CD14-positive monocyte (primary cell): ENCODE measurements at regions not wholly inside any gene's neighbourhood (a gene's known extent, or its start where the extent isn't known, plus 50 kb on each side); places are given as distances from the start of the nearest gene placed in this dataset.
"Not testable (repeated sequence)": the region's sequence is repeated elsewhere in the genome, so short reads cannot be mapped to it uniquely, and the experiment has no call there.

Experiments used
- DNase-seq, 3 donors: peaks; one replicate each; pipeline ENCODE4 v3.0.0-alpha.2; 2011 to 2022
- H2AFZ ChIP-seq: 2 replicates; pipeline ENCODE4 v1.6.0; 2012; ENCODE audit warnings: mild to moderate bottlenecking, low read depth, low read length, inconsistent platforms; ENCODE audit not compliant: insufficient read depth, poor library complexity, severe bottlenecking
- H3K27ac ChIP-seq, 2 donors: 1 replicate in 1 of 2; 2 replicates in 1 of 2; pipeline ENCODE4 v1.5.1; 2012 to 2013; ENCODE audit warnings: low read length in 2 of 2, control low read depth in 1 of 2, inconsistent platforms in 1 of 2, low read depth in 1 of 2, mild to moderate bottlenecking in 1 of 2
- H3K27me3 ChIP-seq, 2 donors: one replicate each; pipeline versions ENCODE4 v1.6.0 to v1.6.1; 2011 to 2013; ENCODE audit warnings: low read length in 2 of 2; ENCODE audit not compliant: control insufficient read depth in 2 of 2, insufficient read depth in 2 of 2
- H3K36me3 ChIP-seq, 2 donors: replicated peaks in 1 of 2; 1 replicate in 1 of 2; 2 replicates in 1 of 2; pipeline versions ENCODE4 v1.5.1 to v1.6.1; 2012 to 2013; ENCODE audit warnings: low read length in 2 of 2, control low read depth in 1 of 2, inconsistent platforms in 1 of 2, mild to moderate bottlenecking in 1 of 2; ENCODE audit not compliant: insufficient read depth in 2 of 2, control insufficient read depth in 1 of 2
- H3K4me1 ChIP-seq, 2 donors: 1 replicate in 1 of 2; 2 replicates in 1 of 2; pipeline versions ENCODE4 v1.5.1 to v1.6.1; 2012 to 2013; ENCODE audit warnings: low read length in 2 of 2, control low read depth in 1 of 2, inconsistent platforms in 1 of 2, mild to moderate bottlenecking in 1 of 2, moderate library complexity in 1 of 2; ENCODE audit not compliant: insufficient read depth in 2 of 2, control insufficient read depth in 1 of 2
- H3K4me2 ChIP-seq: replicated peaks from 2 replicates; pipeline ENCODE3; 2012; ENCODE audit warnings: low read length, moderate library complexity, mild to moderate bottlenecking; ENCODE audit not compliant: poor library complexity, severe bottlenecking; ENCODE audit errors: extremely low read depth
- H3K4me3 ChIP-seq, 3 experiments: fragments of 200-600 bp in 1 of 3; sonication (generic) in 1 of 3; replicated peaks in 1 of 3; 1 replicate in 2 of 3; 2 replicates in 1 of 3; pipeline ENCODE4 v1.5.1; 2011 to 2013; ENCODE audit warnings: low read length in 3 of 3, mild to moderate bottlenecking in 3 of 3, control low read depth in 2 of 3, low read depth in 2 of 3, inconsistent platforms in 1 of 3, moderate library complexity in 1 of 3
- H3K79me2 ChIP-seq: 2 replicates; pipeline ENCODE4 v1.6.0; 2012; ENCODE audit warnings: mild to moderate bottlenecking, control low read depth, inconsistent platforms, low read length, moderate library complexity; ENCODE audit not compliant: insufficient read depth
- H3K9ac ChIP-seq: 2 replicates; pipeline ENCODE4 v1.6.0; 2017; ENCODE audit warnings: low read length, mild to moderate bottlenecking; ENCODE audit not compliant: insufficient read depth, poor library complexity, severe bottlenecking
- H3K9me3 ChIP-seq, 2 donors: replicated peaks in 1 of 2; 1 replicate in 1 of 2; 2 replicates in 1 of 2; pipeline versions ENCODE4 v1.5.1 to v1.6.1; 2012 to 2013; ENCODE audit warnings: low read length in 2 of 2, control low read depth in 1 of 2; ENCODE audit not compliant: control insufficient read depth in 1 of 2, insufficient read depth in 1 of 2
- H4K20me1 ChIP-seq: 2 replicates; pipeline ENCODE4 v1.6.0; 2012; ENCODE audit warnings: mild to moderate bottlenecking, low read length, control low read depth, moderate library complexity; ENCODE audit not compliant: insufficient read depth
- H3K27ac Mint-ChIP-seq, 7 donors: one replicate each; pipeline ENCODE4 v1.8.0; 2020; ENCODE audit warnings: mild to moderate bottlenecking in 7 of 7, mixed read lengths in 7 of 7, moderate library complexity in 6 of 7, inconsistent platforms in 2 of 7
- H3K27me3 Mint-ChIP-seq, 3 donors: one replicate each; pipeline ENCODE4 v1.8.0; 2021 to 2022; ENCODE audit warnings: low read depth in 3 of 3, mild to moderate bottlenecking in 3 of 3, mixed read lengths in 3 of 3, moderate library complexity in 3 of 3, inconsistent platforms in 1 of 3
- H3K36me3 Mint-ChIP-seq, 2 donors: one replicate each; pipeline ENCODE4 v1.8.0; 2020; ENCODE audit warnings: mixed read lengths in 2 of 2, inconsistent platforms in 1 of 2, mild to moderate bottlenecking in 1 of 2
- H3K4me1 Mint-ChIP-seq: one replicate; pipeline ENCODE4 v1.8.0; 2020; ENCODE audit warnings: mild to moderate bottlenecking, mixed read lengths
- H3K4me3 Mint-ChIP-seq, 2 donors: one replicate each; pipeline ENCODE4 v1.8.0; 2020; ENCODE audit warnings: mild to moderate bottlenecking in 2 of 2, mixed read lengths in 2 of 2, moderate library complexity in 1 of 2
- H3K9me3 Mint-ChIP-seq, 7 donors: one replicate each; pipeline ENCODE4 v1.8.0; 2020 to 2022; ENCODE audit warnings: mixed read lengths in 7 of 7, mild to moderate bottlenecking in 6 of 7, moderate library complexity in 6 of 7, inconsistent platforms in 2 of 7
- CTCF ChIP-seq: fragments of 200-600 bp; IDR thresholded peaks from one replicate; pipeline ENCODE4 v1.8.0; 2022; ENCODE audit warnings: antibody characterized with exemption, mild to moderate bottlenecking
- WGBS: methylation state at CpG from one replicate; pipeline ENCODE4 v1.1.5; 2013; ENCODE audit warnings: missing lambda C conversion rate; ENCODE audit not compliant: insufficient coverage; 5-methylcytosine and 5-hydroxymethylcytosine counted together
- intact Hi-C, 2 donors: fragments of 100-400 bp; cut with micrococcal nuclease; formaldehyde crosslinking; loops; one replicate each; pipeline versions ENCODE4 v1.15.0 to v1.15.1; 2023

GRCh38 chr1:188782220-188782841, 1695.3 kb downstream of the BRINP3 start:
- Mint-ChIP-seq H3K4me3 (no peak overlapping the region), H3K36me3 (no peaks in the 10 kb centered on the region), H3K4me1 (no peaks in the 10 kb centered on the region), H3K27me3 (no peaks in the 10 kb centered on the region), H3K27ac (no peak overlapping the region), H3K9me3 (peaks cover 0 to 4% (median 3%) of the 10 kb centered on the region in 7 donors)
- Histone ChIP-seq H3K4me3 (no peak overlapping the region), H2AFZ (no peak overlapping the region), H3K9ac (no peak overlapping the region), H3K36me3 (no peaks in the 10 kb centered on the region), H3K27ac (no peak overlapping the region), H3K4me2 (no peak overlapping the region), H3K27me3 (no peaks in the 10 kb centered on the region), H3K9me3 (no peaks in the 10 kb centered on the region), H4K20me1 (no peaks in the 10 kb centered on the region), H3K79me2 (no peaks in the 10 kb centered on the region), H3K4me1 (no peaks in the 10 kb centered on the region)
- 90% methylated on average over 3 of the region's 6 CpGs for WGBS
- intact Hi-C loops = no loop called here
- no peak for TF ChIP-seq CTCF
- DNase-seq = no peak

- Histone ChIP-seq H3K36me3 (no peaks in the 10 kb centered on the region), H3K4me2 (no peak overlapping the region), H3K27ac (no peak overlapping the region), H3K27me3 (no peaks in the 10 kb centered on the region), H2AFZ (no peak overlapping the region), H4K20me1 (no peaks in the 10 kb centered on the region), H3K9me3 (peaks cover 4 to 7% of the 10 kb centered on the region in 2 donors), H3K79me2 (no peaks in the 10 kb centered on the region), H3K9ac (no peak overlapping the region), H3K4me1 (no peaks in the 10 kb centered on the region), H3K4me3 (no peak overlapping the region)
- Mint-ChIP-seq H3K4me3 (no peak overlapping the region), H3K27ac (no peak overlapping the region), H3K36me3 (no peaks in the 10 kb centered on the region), H3K9me3 (peaks cover 0 to 6% (median 2%) of the 10 kb centered on the region in 7 donors), H3K4me1 (no peaks in the 10 kb centered on the region), H3K27me3 (no peaks in the 10 kb centered on the region)
- no peak for TF ChIP-seq CTCF
- no peak for DNase-seq
- intact Hi-C loops = no loop called here
These were observed 1682.7 kb downstream of the BRINP3 start for GRCh38 chr1:188794969-188795368.

- DNase-seq, H3K9ac ChIP-seq, H3K4me1 Mint-ChIP-seq, H3K9me3 ChIP-seq, H3K4me3 ChIP-seq, H3K4me1 ChIP-seq, H2AFZ ChIP-seq, H3K27me3 Mint-ChIP-seq, H3K4me3 Mint-ChIP-seq, H3K27me3 ChIP-seq, H4K20me1 ChIP-seq, H3K4me2 ChIP-seq, H3K79me2 ChIP-seq, H3K27ac Mint-ChIP-seq, H3K36me3 Mint-ChIP-seq, H3K27ac ChIP-seq, H3K36me3 ChIP-seq, intact Hi-C loops: not testable (repeated sequence)
- no CpG with 5 or more reads among the region's 2 CpGs for WGBS
- H3K9me3 Mint-ChIP-seq = peaks cover 0 to 17% (median 8%) of the 10 kb centered on the region in 7 donors
These were observed 1665.5 kb downstream of the BRINP3 start for GRCh38 chr1:188812153-188812552.
